Activated B cell treated with CpG ODN at 0.5 μM for 24 hours (primary cell): ENCODE measurements at regions not wholly inside any gene's neighbourhood (a gene's known extent, or its start where the extent isn't known, plus 50 kb on each side); places are given as distances from the start of the nearest gene placed in this dataset.
"Not testable (repeated sequence)": the region's sequence is repeated elsewhere in the genome, so short reads cannot be mapped to it uniquely, and the experiment has no call there.

Experiments used
- ATAC-seq: fragments of 200-7000 bp; cut with Tn5 transposase; one replicate; pipeline ENCODE4 v1.10.0; 2021; ENCODE audit warnings: low read depth, mild to moderate bottlenecking, moderate library complexity
- CTCF ChIA-PET: fragments of 350-600 bp; sonication (Branson Sonifier 250); formaldehyde crosslinking; loops from one replicate; lab custom pipeline; 2021; ENCODE audit warnings: antibody characterized with exemption; lab: Charles Lee
- POLR2A ChIA-PET: fragments of 350-600 bp; sonication (Branson Sonifier 250); formaldehyde crosslinking; loops from one replicate; lab custom pipeline; 2021; ENCODE audit warnings: antibody characterized with exemption; lab: Charles Lee
- DNase-seq: peaks from one replicate; pipeline ENCODE4 v3.0.0; 2022
- H3K27ac Mint-ChIP-seq: one replicate; pipeline ENCODE4 v1.8.0; 2020; ENCODE audit warnings: mixed read lengths
- H3K27me3 Mint-ChIP-seq: one replicate; pipeline ENCODE4 v1.8.0; 2021; ENCODE audit warnings: mixed read lengths
- H3K36me3 Mint-ChIP-seq: one replicate; pipeline ENCODE4 v1.8.0; 2021; ENCODE audit warnings: low read depth, mixed read lengths
- H3K4me1 Mint-ChIP-seq: one replicate; pipeline ENCODE4 v1.8.0; 2021; ENCODE audit warnings: mixed read lengths
- H3K4me3 Mint-ChIP-seq: one replicate; pipeline ENCODE4 v1.8.0; 2020; ENCODE audit warnings: mild to moderate bottlenecking, mixed read lengths
- H3K9me3 Mint-ChIP-seq: one replicate; pipeline ENCODE4 v1.8.0; 2020; ENCODE audit warnings: mixed read lengths
- CTCF ChIP-seq: fragments of 200-600 bp; IDR thresholded peaks from one replicate; pipeline ENCODE4 v1.8.0; 2022; ENCODE audit warnings: antibody characterized with exemption, mild to moderate bottlenecking
- intact Hi-C: fragments of 100-400 bp; cut with micrococcal nuclease; formaldehyde crosslinking; loops from one replicate; pipeline ENCODE4 v1.15.1; 2024

DNA sequence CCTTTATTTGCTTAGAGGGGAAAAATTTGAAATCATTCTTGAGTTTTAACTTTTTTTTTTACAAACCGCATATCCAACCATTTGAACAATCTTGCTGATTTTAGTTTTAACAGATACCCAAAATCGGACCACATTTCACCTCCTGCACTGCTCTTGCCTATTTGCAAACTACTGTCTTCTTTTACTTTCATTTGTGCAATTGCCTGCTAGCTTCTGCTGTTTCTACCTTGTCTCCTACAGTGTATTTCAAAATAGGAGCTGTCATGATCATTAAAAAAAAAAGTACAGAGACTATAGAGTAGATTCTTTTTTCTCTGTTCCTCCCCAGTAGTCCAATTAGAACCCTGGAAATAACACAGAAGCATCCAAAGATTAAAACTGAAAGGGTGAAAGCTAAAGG, 1081.2 kb downstream of the SOCS6 start:
- no peak for DNase-seq
- ChIA-PET POLR2A (no interaction called here), CTCF (no interaction called here)
- Mint-ChIP-seq H3K9me3 (peaks cover 11% of the 10 kb centered on the region), H3K27me3 (no peaks in the 10 kb centered on the region), H3K36me3 (no peaks in the 10 kb centered on the region), H3K4me3 (no peak overlapping the region), H3K4me1 (no peaks in the 10 kb centered on the region), H3K27ac (no peak overlapping the region)
- no peak for TF ChIP-seq CTCF
- no peak for ATAC-seq
- intact Hi-C loops: no loop called here

GRCh38 chr18:71362140-71362539, 1073.3 kb downstream of the SOCS6 start:
- intact Hi-C loops: no loop called here
- TF ChIP-seq CTCF: no peak
- peaks cover 11% of the 10 kb centered on the region for H3K9me3 Mint-ChIP-seq

GRCh38 chr18:71355599-71355998, 1066.8 kb downstream of the SOCS6 start:
- ATAC-seq, H3K4me1 Mint-ChIP-seq, H3K4me3 Mint-ChIP-seq, H3K36me3 Mint-ChIP-seq, intact Hi-C loops, H3K27me3 Mint-ChIP-seq, H3K27ac Mint-ChIP-seq, POLR2A ChIA-PET, CTCF ChIA-PET, H3K9me3 Mint-ChIP-seq, DNase-seq: not testable (repeated sequence)

More at GRCh38 chr18:71362140-71362539, 1073.3 kb downstream of the SOCS6 start:
- Mint-ChIP-seq H3K27me3 (no peaks in the 10 kb centered on the region), H3K4me3 (no peak overlapping the region), H3K36me3 (no peaks in the 10 kb centered on the region), H3K4me1 (no peaks in the 10 kb centered on the region), H3K27ac (no peak overlapping the region)
- no peak for DNase-seq
- POLR2A ChIA-PET: no interaction called here
- ATAC-seq: no peak
- CTCF ChIA-PET: no interaction called here

GRCh38 chr18:71352618-71353017, 1063.8 kb downstream of the SOCS6 start:
- DNase-seq: no peak
- ChIA-PET CTCF (no interaction called here), POLR2A (no interaction called here)
- Mint-ChIP-seq H3K4me3 (no peak overlapping the region), H3K36me3 (no peaks in the 10 kb centered on the region), H3K27me3 (no peaks in the 10 kb centered on the region), H3K27ac (no peak overlapping the region), H3K9me3 (no peaks in the 10 kb centered on the region), H3K4me1 (no peaks in the 10 kb centered on the region)
- no peak for ATAC-seq
- TF ChIP-seq CTCF: no peak
- intact Hi-C loops: no loop called here

DNA sequence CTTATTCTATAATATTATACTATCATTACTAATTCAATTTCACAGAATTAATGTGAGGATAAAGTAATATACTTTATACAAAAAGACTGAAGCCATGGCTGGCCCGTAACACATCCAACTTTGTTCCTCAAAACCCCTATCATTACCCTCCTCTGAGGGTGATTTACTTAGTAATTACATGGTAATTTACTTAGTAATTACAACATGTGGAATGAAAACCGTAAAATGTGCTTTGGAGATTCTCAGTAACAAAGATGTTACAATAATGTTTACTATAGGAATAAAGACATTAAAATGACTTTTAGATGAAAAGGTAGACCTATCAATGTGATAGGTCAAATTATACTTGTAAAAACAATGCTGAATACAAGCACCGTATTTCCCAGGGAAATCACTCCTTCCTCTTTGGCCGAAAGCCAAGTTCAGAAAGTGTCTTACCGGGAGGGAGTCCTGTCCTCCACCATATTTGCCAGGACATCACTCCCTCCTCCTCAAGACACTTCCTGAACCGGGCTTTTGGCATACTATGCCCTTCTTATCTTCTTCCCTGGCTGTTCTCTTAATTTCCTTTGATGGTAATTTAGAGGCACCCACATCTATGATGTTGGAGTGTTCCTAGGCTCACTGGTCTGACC, 1047.8 kb downstream of the SOCS6 start:
- Mint-ChIP-seq H3K36me3 (no peaks in the 10 kb centered on the region), H3K27ac (no peak overlapping the region), H3K4me1 (no peaks in the 10 kb centered on the region), H3K9me3 (no peaks in the 10 kb centered on the region), H3K4me3 (no peak overlapping the region), H3K27me3 (no peaks in the 10 kb centered on the region)
- intact Hi-C loops: no loop called here
- ChIA-PET POLR2A (no interaction called here), CTCF (no interaction called here)
- DNase-seq (no peak), ATAC-seq (no peak)
- no peak for TF ChIP-seq CTCF

DNA sequence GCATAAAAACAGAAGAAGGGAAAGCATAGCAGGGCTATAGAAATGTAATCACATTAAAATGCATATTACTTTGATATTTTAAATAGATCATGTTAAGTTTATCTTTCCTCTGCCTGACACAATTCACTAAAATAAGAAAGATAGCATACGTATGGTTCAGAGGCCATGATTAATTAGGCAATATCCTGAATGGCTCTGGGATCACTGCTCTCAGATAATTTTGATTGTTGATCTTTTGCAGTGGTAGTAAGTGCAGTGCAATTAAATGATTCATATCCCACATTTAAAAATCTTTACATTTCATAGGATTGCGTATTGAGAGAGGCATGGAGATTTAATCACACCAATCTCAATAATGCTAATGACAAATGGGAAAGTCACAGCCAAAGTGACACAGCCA, 1040.7 kb downstream of the SOCS6 start:
- CTCF ChIA-PET: no interaction called here
- ATAC-seq: no peak

More for the DNA sequence above, 1040.7 kb downstream of the SOCS6 start:
- no peak for DNase-seq
- Mint-ChIP-seq H3K27me3 (no peaks in the 10 kb centered on the region), H3K9me3 (no peaks in the 10 kb centered on the region), H3K4me1 (no peaks in the 10 kb centered on the region), H3K27ac (no peak overlapping the region), H3K36me3 (no peaks in the 10 kb centered on the region), H3K4me3 (no peak overlapping the region)
- POLR2A ChIA-PET: no interaction called here
- intact Hi-C loops: no loop called here
- TF ChIP-seq CTCF: no peak
